GM18511 (cell line): ENCODE measurements at regions not wholly inside any gene's neighbourhood (a gene's known extent, or its start where the extent isn't known, plus 50 kb on each side); places are given as distances from the start of the nearest gene placed in this dataset.

Experiments
- ATAC-seq: cut with Tn5 transposase; IDR thresholded peaks from one replicate; pipeline ENCODE4 v1.9.1; 2021; ENCODE audit warnings: mild to moderate bottlenecking, moderate library complexity; ENCODE audit not compliant: unreplicated experiment

DNA sequence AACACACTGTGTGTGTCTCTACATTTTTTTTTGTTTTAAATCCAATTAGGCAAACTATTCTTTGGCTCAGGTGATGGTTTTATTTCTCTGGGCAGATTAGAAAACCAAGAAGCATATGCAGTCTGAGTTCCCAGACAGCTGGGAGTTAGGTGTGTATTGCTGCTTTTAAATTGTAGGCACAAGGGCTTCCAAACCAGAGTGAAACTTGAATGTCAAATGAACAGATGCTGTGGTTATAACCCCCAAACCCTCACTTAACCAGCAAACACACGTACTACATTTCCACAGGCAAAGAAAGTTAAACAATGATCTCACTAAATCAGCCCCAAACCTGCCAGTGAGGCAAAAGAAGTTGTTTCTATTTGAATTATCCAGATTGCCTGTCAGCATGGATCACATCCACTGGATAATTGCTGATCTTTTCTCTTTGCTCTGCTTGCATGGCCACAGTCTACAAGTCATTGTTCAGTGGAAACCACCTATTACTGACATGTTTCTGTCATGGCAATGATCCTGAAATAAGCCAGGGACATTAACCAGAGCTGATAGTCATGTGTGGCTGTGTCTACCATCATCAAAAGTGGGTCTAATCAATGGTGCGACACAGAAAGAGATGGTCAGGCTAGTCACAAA, 576.5 kb upstream of the PLXNA2 start:
- no peak for ATAC-seq

DNA sequence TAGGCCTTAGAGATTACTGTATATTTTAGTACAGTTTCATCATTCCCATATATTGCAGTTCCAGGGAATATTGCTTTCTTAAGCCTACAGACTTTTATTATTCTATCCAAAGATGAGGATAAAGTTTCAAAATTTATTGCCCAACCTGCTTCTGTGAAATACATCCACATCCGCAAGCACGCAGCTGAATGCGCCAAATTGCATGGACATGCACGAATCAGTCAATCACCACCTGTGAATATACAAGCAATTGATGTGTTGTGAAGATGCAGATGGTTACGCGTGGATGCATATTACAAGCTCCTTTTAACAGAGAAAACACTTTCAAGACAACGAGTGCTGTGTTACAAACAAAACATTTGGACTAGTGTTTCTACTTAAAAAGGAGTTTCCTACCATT, 577.8 kb upstream of the PLXNA2 start:
- ATAC-seq: no peak

GRCh38 chr1:208825300-208825699, 581.1 kb upstream of the PLXNA2 start:
- no peak for ATAC-seq

- no peak for ATAC-seq
Observed at GRCh38 chr1:208829595-208829994, 585.4 kb upstream of the PLXNA2 start.

DNA sequence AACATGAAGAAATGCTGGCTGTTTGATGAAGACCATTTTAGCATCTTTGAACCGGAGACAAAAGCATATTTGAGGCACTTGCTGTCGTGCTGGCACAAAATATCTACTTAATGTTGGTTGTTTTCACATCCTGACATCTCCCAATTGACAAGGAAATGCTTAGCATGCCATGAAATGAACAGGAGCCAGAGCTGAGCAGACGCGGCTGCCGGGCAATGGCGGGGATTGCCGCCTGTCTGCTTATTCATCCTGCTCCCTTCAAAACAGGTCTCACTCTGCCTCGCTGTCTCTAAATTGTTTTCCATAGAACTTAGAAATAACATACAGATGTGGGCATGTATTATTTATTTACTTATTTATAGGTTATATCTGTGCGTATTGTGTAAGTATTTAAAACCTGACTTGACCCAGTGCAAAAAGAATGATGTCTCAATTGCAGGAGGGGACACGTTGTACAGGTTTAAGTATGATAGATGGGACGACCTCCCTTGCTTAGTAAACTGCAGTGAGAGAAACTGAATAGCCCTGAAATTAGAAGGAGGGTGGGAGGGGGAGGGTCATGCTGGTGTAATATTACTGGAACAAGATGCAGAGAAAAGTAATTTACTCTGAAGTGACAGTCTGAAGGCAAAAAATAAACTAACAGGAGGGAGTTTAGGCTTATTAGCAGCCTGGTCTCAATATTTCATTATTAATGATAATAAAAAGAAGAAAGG, 590.4 kb upstream of the PLXNA2 start:
- ATAC-seq: no peak

- ATAC-seq: no peak
Observed at GRCh38 chr1:208835097-208835463, 590.9 kb upstream of the PLXNA2 start.

GRCh38 chr1:208835781-208836180, 591.6 kb upstream of the PLXNA2 start:
- ATAC-seq: no peak

DNA sequence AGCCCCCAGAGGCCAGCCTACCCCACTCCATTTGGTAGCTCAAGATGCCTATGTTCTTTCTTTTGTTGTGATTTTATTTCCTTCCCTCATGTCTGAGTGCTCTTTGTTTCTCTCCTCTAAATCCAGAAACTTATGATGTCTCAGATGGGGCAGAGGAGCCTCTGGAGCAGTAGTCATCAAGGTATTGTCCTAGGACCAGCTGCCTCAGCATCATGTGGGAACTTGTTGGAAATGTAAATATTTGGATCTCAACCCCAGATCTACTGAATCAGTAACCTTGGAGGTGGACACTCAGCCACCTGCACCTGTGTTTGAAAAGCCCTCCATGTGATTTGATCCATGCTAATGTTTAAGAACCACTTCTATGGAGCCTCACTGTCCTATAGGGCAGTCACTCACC, 593.1 kb upstream of the PLXNA2 start:
- ATAC-seq: no peak

DNA sequence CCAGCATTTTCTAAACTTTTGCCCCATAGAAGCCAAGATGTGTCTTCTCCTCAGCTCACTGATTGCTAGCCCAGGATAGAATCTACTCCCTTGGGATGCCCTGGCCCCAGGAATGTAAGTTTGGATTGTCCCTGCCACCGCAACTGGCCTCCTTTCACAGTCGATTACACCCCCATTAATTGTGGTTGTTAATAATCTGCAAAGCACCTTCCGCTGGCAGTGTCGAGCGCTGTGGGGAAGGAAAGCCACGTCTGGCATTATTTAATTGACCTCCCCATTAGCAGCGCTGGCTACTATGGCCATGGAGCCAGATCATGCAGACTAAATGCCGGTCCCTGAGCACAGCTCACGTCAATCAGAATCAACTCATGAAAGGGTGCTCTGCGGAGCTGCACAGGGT, 597.3 kb upstream of the PLXNA2 start:
- ATAC-seq: no peak

DNA sequence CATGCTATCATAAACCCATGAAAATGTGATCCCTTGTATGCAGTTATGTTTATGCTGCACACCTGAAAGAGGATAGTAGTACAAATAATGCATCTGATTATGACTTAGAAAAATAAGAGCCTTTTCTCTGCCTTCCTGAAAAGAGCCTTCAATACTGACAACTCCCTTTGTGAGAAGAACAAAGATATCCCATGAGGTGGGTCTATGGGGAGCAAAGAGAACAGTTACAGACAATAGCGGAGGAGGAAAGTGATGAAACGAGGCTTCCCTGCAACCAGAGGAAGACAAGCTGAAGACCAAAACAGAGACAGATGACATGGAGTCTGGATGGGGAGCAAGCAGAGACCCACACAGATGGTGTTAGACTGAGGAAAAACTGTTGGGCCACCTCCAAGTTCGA, 598.3 kb upstream of the PLXNA2 start:
- ATAC-seq: no peak

GRCh38 chr1:208844158-208844557, 600.0 kb upstream of the PLXNA2 start:
- no peak for ATAC-seq

GRCh38 chr1:208848854-208849253, 604.7 kb upstream of the PLXNA2 start:
- ATAC-seq: no peak

- no peak for ATAC-seq
Observed at GRCh38 chr1:208850442-208850841, 606.3 kb upstream of the PLXNA2 start.

- no peak for ATAC-seq
Observed at GRCh38 chr1:208851366-208851765, 607.2 kb upstream of the PLXNA2 start.

GRCh38 chr1:208852911-208853310, 608.7 kb upstream of the PLXNA2 start:
- ATAC-seq: no peak

GRCh38 chr1:208855403-208855802, 611.2 kb upstream of the PLXNA2 start:
- peak; percentile 96 for ATAC-seq

- no peak for ATAC-seq
Observed at GRCh38 chr1:208857465-208857864, 613.3 kb upstream of the PLXNA2 start.

- no peak for ATAC-seq
Observed at GRCh38 chr1:208858738-208859137, 614.6 kb upstream of the PLXNA2 start.

DNA sequence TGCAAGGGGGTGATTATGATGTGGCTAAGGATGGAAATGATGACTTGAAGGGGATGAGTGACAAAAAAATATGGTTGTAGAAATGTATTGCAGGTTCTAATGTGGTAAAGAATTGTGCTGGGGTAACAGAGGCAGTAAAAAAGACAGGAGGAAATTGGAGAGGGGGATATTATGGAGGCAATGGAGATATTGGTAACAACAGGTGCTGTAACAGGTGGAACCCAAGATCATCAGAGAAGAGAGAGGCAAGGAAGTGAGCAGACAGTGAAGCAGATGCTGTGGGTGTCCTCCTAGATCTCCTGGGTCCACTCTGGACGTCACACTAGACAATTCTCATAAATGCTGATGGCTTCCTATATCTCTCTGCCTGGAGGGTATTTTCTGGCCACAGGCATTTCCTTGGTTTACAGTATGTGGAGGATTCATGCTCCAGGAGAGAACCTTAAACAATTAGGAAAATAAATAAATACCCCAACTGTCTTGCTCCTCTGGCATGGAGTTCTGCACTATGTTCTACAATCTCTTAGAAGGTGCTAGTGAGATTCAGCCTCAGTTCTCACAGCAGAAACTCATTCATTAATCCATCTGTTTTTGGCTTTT, 620.3 kb upstream of the PLXNA2 start:
- ATAC-seq: no peak

- ATAC-seq: no peak
Observed at GRCh38 chr1:208866386-208866955, 622.3 kb upstream of the PLXNA2 start.

DNA sequence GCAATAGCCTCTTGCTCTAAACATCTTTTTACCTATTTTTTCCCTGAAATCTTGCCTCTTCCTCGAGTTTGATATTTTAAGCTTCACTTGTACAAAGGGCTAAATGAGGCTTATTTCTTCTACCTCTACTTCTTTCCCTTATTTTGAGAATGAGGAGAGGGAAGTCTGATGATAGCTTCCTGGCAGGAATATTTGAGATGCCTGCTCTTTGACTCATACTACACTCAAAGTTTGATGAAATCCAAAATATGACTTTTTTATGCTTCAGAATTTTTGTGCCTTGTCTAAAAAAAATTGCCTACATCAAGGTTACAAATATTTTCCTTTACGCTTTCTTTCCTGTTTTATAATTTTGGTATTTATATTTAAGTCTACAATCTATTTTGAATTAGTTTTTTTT, 624.4 kb upstream of the PLXNA2 start:
- no peak for ATAC-seq

DNA sequence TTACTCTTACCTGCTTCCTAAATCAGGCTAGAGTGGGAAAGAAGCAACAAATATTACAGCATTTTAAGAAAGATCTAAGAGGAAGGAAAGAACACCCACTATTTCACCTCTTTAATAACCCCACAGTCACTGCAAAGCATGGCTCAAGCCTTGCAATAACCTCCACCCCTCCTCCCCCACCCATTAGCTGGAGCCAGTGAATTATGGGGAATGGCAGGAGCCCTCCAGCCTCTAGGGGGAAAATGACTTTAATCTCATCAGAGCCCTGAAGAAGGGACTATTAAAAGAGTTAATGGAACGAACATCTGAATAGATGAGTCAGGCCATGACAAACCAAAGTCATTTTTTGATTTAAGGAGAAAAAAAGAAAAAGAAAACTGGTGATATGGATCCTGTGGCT, 630.7 kb upstream of the PLXNA2 start:
- no peak for ATAC-seq
